Pancreas (tissue), 10 donors: ENCODE measurements at regions not wholly inside any gene's neighbourhood (a gene's known extent, or its start where the extent isn't known, plus 50 kb on each side); places are given as distances from the start of the nearest gene placed in this dataset.

Source experiments
- ATAC-seq, 4 donors: fragments of 200-7000 bp; cut with Tn5 transposase; one replicate each; pipeline versions ENCODE4 v1.8.0 to v1.9.1; 2020; ENCODE audit warnings: mild to moderate bottlenecking in 4 of 4, moderate library complexity in 4 of 4
- DNase-seq, 6 donors: peaks; one replicate each; pipeline ENCODE4 v3.0.0-alpha.2; 2020
- FAIRE-seq: peaks from 2 replicates; lab custom pipeline; 2012; peaks lifted over from hg19 to GRCh38; lab: Jason Lieb, UNC
- H3K27ac ChIP-seq, 4 donors: fragments of 200-600 bp; sonication (generic); 1 replicate in 3 of 4; 2 replicates in 1 of 4; pipeline versions ENCODE4 v1.5.0 to v1.8.0; 2020
- H3K27me3 ChIP-seq, 4 donors: fragments of 200-600 bp; one replicate each; pipeline ENCODE4 v1.8.0; 2021
- H3K36me3 ChIP-seq, 3 donors: fragments of 200-600 bp; sonication (generic) in 1 of 3; one replicate each; pipeline versions ENCODE4 v1.5.0 to v1.8.0; 2020 to 2021
- H3K4me1 ChIP-seq, 3 donors: fragments of 200-600 bp; one replicate each; pipeline ENCODE4 v1.8.0; 2021
- H3K4me3 ChIP-seq, 4 donors: fragments of 200-600 bp; sonication (generic) in 2 of 4; one replicate each; pipeline versions ENCODE4 v1.5.0 to v1.8.0; 2020 to 2021
- H3K9me3 ChIP-seq, 4 donors: fragments of 200-600 bp; one replicate each; pipeline ENCODE4 v1.8.0; 2021
- WGBS, 2 donors: extraction: QIAGEN DNeasy Blood & Tissue Kit; methylation state at CpG; one replicate each; pipeline ENCODE4 v1.1.7; 2013; 5-methylcytosine and 5-hydroxymethylcytosine counted together
- intact Hi-C, 3 donors: fragments of 100-400 bp; cut with DNase I; formaldehyde crosslinking; loops; one replicate each; pipeline versions ENCODE4 v1.11.1 to v1.14.2; 2022
- TF ChIP-seq, protein P1 (sequence below), 4 donors: fragments of 200-600 bp; sonication (generic) in 3 of 4; IDR thresholded peaks; one replicate each; pipeline versions ENCODE4 v1.5.0 to v1.8.0; 2021; ENCODE audit warnings: antibody characterized with exemption in 4 of 4
- donor health status: healthy with polysubstance abuse.
- donor health status: DM: no; HTN: no; CAD: no; lungs with moderate emphysema.
- donor health status: DM: no; HTN: no; CAD: no.
- donor health status: control.
- donor health status: control.
- donor health status: Bipolar disorder and iron deficiency.
- donor health status: DM: yes; HTN: yes; CAD: no.
- donor health status: DM: no; HTN: no; CAD: no.
- donor health status: DM: no; HTN: no; CAD: no.
- donor health status: DM: yes; HTN: yes; CAD: no.

DNA sequence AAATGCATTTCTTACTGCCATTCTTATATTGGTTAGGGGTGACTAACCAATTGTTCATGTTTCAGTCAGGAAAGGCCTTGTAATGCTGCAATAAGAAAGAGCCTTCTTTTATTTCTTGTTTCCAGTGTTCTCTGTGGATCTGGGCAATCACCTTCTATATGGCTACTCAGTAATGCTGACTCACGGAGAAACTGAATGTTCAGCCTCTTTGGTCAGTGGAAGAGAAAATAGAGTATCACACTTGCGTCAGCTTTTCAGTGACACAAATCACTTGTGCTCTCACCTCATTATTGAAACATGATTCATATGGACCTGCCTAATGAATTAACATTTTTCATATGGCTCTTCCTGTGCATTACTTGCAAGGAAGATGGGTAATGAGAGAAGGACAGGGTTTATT lies 243.9 kb upstream of the POT1 start:
- ATAC-seq (no peak), FAIRE-seq (no peak), DNase-seq (no peak)
- TF ChIP-seq, protein P1, sequence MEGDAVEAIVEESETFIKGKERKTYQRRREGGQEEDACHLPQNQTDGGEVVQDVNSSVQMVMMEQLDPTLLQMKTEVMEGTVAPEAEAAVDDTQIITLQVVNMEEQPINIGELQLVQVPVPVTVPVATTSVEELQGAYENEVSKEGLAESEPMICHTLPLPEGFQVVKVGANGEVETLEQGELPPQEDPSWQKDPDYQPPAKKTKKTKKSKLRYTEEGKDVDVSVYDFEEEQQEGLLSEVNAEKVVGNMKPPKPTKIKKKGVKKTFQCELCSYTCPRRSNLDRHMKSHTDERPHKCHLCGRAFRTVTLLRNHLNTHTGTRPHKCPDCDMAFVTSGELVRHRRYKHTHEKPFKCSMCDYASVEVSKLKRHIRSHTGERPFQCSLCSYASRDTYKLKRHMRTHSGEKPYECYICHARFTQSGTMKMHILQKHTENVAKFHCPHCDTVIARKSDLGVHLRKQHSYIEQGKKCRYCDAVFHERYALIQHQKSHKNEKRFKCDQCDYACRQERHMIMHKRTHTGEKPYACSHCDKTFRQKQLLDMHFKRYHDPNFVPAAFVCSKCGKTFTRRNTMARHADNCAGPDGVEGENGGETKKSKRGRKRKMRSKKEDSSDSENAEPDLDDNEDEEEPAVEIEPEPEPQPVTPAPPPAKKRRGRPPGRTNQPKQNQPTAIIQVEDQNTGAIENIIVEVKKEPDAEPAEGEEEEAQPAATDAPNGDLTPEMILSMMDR (IDR thresholded peaks at IDR 0.05) = no peak
- H3K4me1 ChIP-seq = no peaks in the 10 kb centered on the region
- WGBS, 2 donors = 62 to 81% methylated on average over 2 of the region's 2 CpGs
- intact Hi-C loops = no loop called here
- H3K4me3 ChIP-seq = no peak overlapping the region
- no peaks in the 10 kb centered on the region for H3K36me3 ChIP-seq
- no peak overlapping the region for H3K27ac ChIP-seq
- no peaks in the 10 kb centered on the region for H3K9me3 ChIP-seq
- no peaks in the 10 kb centered on the region for H3K27me3 ChIP-seq

DNA sequence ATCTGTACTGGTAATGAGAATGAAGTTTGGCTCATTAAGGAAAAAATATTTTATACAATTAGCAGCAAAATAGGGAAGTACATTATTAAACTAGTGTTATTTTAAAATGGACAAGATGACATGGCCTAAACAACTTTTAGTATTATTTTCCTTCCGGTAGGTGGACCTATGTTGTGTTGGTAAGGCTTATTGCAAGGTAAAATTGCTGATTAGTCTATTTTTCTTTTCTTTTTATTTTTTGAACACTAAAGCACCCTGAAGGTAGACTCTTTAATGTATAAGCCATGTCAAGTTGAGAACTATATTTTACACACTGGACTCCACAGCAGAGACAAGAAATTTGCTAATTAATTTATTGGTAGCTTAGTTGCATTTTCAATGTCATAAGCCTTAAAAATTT lies 239.5 kb upstream of the POT1 start:
- no peaks in the 10 kb centered on the region for H3K27me3 ChIP-seq
- H3K36me3 ChIP-seq = no peaks in the 10 kb centered on the region
- no peak for ATAC-seq
- no peak overlapping the region for H3K4me3 ChIP-seq
- FAIRE-seq = no peak
- no peaks in the 10 kb centered on the region for H3K4me1 ChIP-seq
- intact Hi-C loops = no loop called here
- no peak overlapping the region for H3K27ac ChIP-seq
- WGBS, 2 donors = 87 to 93% methylated on average over 1 of the region's 1 CpG
- TF ChIP-seq, protein P1 (IDR thresholded peaks at IDR 0.05) = no peak
- DNase-seq = no peak
- H3K9me3 ChIP-seq = no peaks in the 10 kb centered on the region

DNA sequence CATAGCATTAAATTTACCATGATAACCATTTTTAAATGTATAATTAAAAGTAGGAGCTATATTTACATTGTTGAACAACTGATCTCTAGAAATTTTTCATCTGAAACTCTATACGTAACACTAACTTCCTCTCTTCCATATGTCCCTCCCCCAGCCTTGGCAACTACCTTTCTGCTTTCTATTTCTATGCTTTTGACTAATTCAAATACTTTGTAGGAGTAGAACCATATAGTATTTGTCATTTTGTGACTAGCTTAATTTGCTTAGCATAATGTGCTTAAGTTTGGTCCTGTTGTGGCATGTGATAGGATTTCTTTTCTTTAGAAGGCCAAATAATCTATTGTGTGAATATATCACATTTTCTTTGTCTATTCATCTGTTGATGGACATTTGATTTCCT lies 225.3 kb upstream of the POT1 start:
- FAIRE-seq = no peak
- H3K36me3 ChIP-seq = no peaks in the 10 kb centered on the region
- no peak overlapping the region for H3K27ac ChIP-seq
- no peaks in the 10 kb centered on the region for H3K27me3 ChIP-seq
- H3K4me3 ChIP-seq = no peak overlapping the region
- no peaks in the 10 kb centered on the region for H3K4me1 ChIP-seq
- no peak for DNase-seq
- ATAC-seq = no peak
- no peaks in the 10 kb centered on the region for H3K9me3 ChIP-seq
- TF ChIP-seq, protein P1 (IDR thresholded peaks at IDR 0.05) = no peak
- WGBS, 2 donors = 80 to 90% methylated on average over 1 of the region's 1 CpG
- intact Hi-C loops = no loop called here

DNA sequence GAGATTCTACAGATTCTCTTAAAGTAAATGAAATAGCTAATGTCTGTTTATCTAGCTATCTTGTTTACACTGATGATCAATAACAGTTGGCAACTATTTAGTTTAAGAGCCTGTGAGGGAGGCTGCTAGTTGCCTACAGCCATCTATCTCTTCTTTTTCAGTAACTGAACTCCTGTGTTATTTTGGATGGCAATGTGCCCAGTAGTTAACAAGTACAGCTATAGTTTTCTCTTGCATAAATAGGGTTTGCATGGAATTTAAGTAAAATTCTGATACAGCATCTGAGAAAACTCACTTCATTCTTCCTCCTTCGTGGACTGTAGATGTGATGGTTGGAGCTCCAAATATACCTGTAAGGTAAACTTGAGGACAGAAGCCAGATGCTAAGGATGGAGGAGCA lies 219.5 kb upstream of the POT1 start:
- DNase-seq (no peak), ATAC-seq (no peak), FAIRE-seq (no peak)
- Histone ChIP-seq H3K4me3 (no peak overlapping the region), H3K36me3 (no peaks in the 10 kb centered on the region), H3K27ac (no peak overlapping the region), H3K27me3 (no peaks in the 10 kb centered on the region), H3K9me3 (no peaks in the 10 kb centered on the region), H3K4me1 (no peaks in the 10 kb centered on the region)
- 59 to 73% methylated on average over 1 of the region's 1 CpG for WGBS, 2 donors
- TF ChIP-seq, protein P1 (IDR thresholded peaks at IDR 0.05) = no peak
- intact Hi-C loops = no loop called here

DNA sequence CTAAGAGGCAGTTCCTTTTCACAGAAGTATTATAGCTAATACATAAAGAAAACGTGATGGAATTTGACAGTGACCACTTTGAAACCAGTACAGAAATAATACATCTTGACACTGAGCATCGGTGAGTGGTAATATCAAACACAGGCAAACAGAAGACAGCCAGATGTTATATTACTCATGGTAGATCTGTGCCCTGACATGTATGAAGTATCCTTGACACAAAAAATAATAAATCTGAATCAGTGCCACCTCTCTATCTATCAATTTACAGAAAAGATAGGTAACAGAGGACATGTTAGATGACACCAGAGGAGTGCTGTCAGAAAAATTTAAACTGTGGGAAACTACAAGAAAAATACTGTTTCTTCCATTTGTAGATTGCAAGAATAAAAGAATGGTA lies 217.4 kb upstream of the POT1 start:
- FAIRE-seq = no peak
- H3K9me3 ChIP-seq = no peaks in the 10 kb centered on the region
- TF ChIP-seq, protein P1 (IDR thresholded peaks at IDR 0.05) = no peak
- no peaks in the 10 kb centered on the region for H3K4me1 ChIP-seq
- WGBS, 2 donors = 37 to 49% methylated on average over 2 of the region's 2 CpGs
- H3K4me3 ChIP-seq = no peak overlapping the region
- no peak for DNase-seq
- H3K27ac ChIP-seq = no peak overlapping the region
- intact Hi-C loops = no loop called here
- no peak for ATAC-seq
- no peaks in the 10 kb centered on the region for H3K27me3 ChIP-seq
- H3K36me3 ChIP-seq = no peaks in the 10 kb centered on the region
